ENCODE measurements at regions not wholly inside any gene's neighbourhood (a gene's known extent, or its start where the extent isn't known, plus 50 kb on each side); places are given as distances from the start of the nearest gene placed in this dataset.

GRCh38 chr4:124480061-124480460 lies 232.5 kb downstream of the ANKRD50 start:
- TF ChIP-seq CTCF (optimal IDR thresholded peaks at IDR 0.05 in 1 of 3, IDR thresholded peaks at IDR 0.05 in 1 of 3, conservative IDR thresholded peaks at IDR 0.05 in 1 of 3; ENCODE audit: extremely low read depth in 1 of 3, insufficient read depth in 2 of 3, low read length in 3 of 3) (no peak), EZH2 (IDR thresholded peaks at IDR 0.05; ENCODE audit: low read length) (no peak)
